ENCODE measurements at regions not wholly inside any gene's neighbourhood (a gene's known extent, or its start where the extent isn't known, plus 50 kb on each side); places are given as distances from the start of the nearest gene placed in this dataset.

- WGBS, 2 donors (ENCODE audit: low coverage in 1 of 2) = 55 to 56% methylated on average over 7 of the region's 9 CpGs
- ATAC-seq = no peak
Measured at GRCh38 chr12:42756841-42757623, 167.5 kb upstream of the PRICKLE1 start.

GRCh38 chr12:42750356-42750755, 160.8 kb upstream of the PRICKLE1 start:
- no peak overlapping the region for H3K4me3 ChIP-seq
- no peaks in the 10 kb centered on the region for H3K36me3 ChIP-seq
- no peak for ATAC-seq
- H3K9me3 ChIP-seq = peaks cover 0 to 6% (median 0%) of the 10 kb centered on the region in 3 donors
- no peaks in the 10 kb centered on the region for H3K4me1 ChIP-seq
- H3K27me3 ChIP-seq = no peaks in the 10 kb centered on the region
- 100% methylated on average over 1 of the region's 1 CpG for WGBS, 2 donors (ENCODE audit: low coverage in 1 of 2)
- no peak overlapping the region for H3K27ac ChIP-seq
- TF ChIP-seq CTCF (IDR thresholded peaks at IDR 0.05) = no peak
- TF ChIP-seq POLR2A (IDR thresholded peaks at IDR 0.05) = no peak
- TF ChIP-seq EP300 (IDR thresholded peaks at IDR 0.05) = no peak
- TF ChIP-seq POLR2AphosphoS5 (IDR thresholded peaks at IDR 0.05) = no peak

More at GRCh38 chr12:42756841-42757623, 167.5 kb upstream of the PRICKLE1 start:
- no peak overlapping the region for H3K4me3 ChIP-seq
- no peaks in the 10 kb centered on the region for H3K9me3 ChIP-seq
- TF ChIP-seq EP300 (IDR thresholded peaks at IDR 0.05) (no peak), POLR2AphosphoS5 (IDR thresholded peaks at IDR 0.05) (no peak), POLR2A (IDR thresholded peaks at IDR 0.05) (no peak), CTCF (IDR thresholded peaks at IDR 0.05) (no peak)
- H3K36me3 ChIP-seq = no peaks in the 10 kb centered on the region
- H3K4me1 ChIP-seq = peaks cover 11 to 32% (median 14%) of the 10 kb centered on the region in 3 donors
- peak overlapping the region in 1 of 4 donors; percentile 26 for H3K27ac ChIP-seq
- no peaks in the 10 kb centered on the region for H3K27me3 ChIP-seq

- no peak for TF ChIP-seq CTCF (IDR thresholded peaks at IDR 0.05)
- TF ChIP-seq EP300 (IDR thresholded peaks at IDR 0.05) = no peak
- TF ChIP-seq POLR2A (IDR thresholded peaks at IDR 0.05) = no peak
- no peak for TF ChIP-seq POLR2AphosphoS5 (IDR thresholded peaks at IDR 0.05)
- H3K4me3 ChIP-seq = no peak overlapping the region
- no peak for ATAC-seq
- H3K36me3 ChIP-seq = no peaks in the 10 kb centered on the region
- H3K27me3 ChIP-seq = no peaks in the 10 kb centered on the region
- WGBS, 2 donors (ENCODE audit: low coverage in 1 of 2) = 100% methylated on average over 1 of the region's 1 CpG
- H3K4me1 ChIP-seq = peaks cover 0 to 9% (median 4%) of the 10 kb centered on the region in 3 donors
- H3K27ac ChIP-seq = no peak overlapping the region
- H3K9me3 ChIP-seq = peaks cover 0 to 6% (median 0%) of the 10 kb centered on the region in 3 donors
Measured at GRCh38 chr12:42749239-42749638, 159.7 kb upstream of the PRICKLE1 start.

- Histone ChIP-seq H3K27ac (peak overlapping the region in 3 of 4 donors; percentile 6 to 35 (median 9)), H3K4me1 (peaks cover 0 to 35% (median 5%) of the 10 kb centered on the region in 3 donors), H3K9me3 (peaks cover 0 to 6% (median 0%) of the 10 kb centered on the region in 3 donors), H3K4me3 (no peak overlapping the region), H3K27me3 (no peaks in the 10 kb centered on the region), H3K36me3 (no peaks in the 10 kb centered on the region)
- ATAC-seq = peak; percentile 68
- 50% methylated on average over 2 to 4 of the region's 5 CpGs for WGBS, 2 donors (ENCODE audit: low coverage in 1 of 2)
- TF ChIP-seq EP300 (IDR thresholded peaks at IDR 0.05) (no peak), POLR2AphosphoS5 (IDR thresholded peaks at IDR 0.05) (peak; percentile 18)
Measured at GRCh38 chr12:42744539-42745182, 155.1 kb upstream of the PRICKLE1 start.

- no peak for TF ChIP-seq EP300 (IDR thresholded peaks at IDR 0.05)
- TF ChIP-seq CTCF (IDR thresholded peaks at IDR 0.05) = no peak
- no peak for TF ChIP-seq POLR2A (IDR thresholded peaks at IDR 0.05)
- TF ChIP-seq POLR2AphosphoS5 (IDR thresholded peaks at IDR 0.05) = no peak
- WGBS, 2 donors (ENCODE audit: low coverage in 1 of 2) = 50 to 64% methylated on average over 4 to 5 of the region's 5 CpGs
- Histone ChIP-seq H3K9me3 (peaks cover 0 to 6% (median 0%) of the 10 kb centered on the region in 3 donors), H3K27ac (peak overlapping the region in 1 of 4 donors; percentile 48), H3K27me3 (no peaks in the 10 kb centered on the region), H3K36me3 (no peaks in the 10 kb centered on the region), H3K4me1 (peaks cover 0 to 42% (median 5%) of the 10 kb centered on the region in 3 donors), H3K4me3 (no peak overlapping the region)
- no peak for ATAC-seq
Measured at GRCh38 chr12:42742716-42743115, 153.2 kb upstream of the PRICKLE1 start.
